GM21786 (cell line): ENCODE measurements at regions not wholly inside any gene's neighbourhood (a gene's known extent, or its start where the extent isn't known, plus 50 kb on each side); places are given as distances from the start of the nearest gene placed in this dataset.
"Not testable (repeated sequence)": the region's sequence is repeated elsewhere in the genome, so short reads cannot be mapped to it uniquely, and the experiment has no call there.

ENCODE experiments used
- ATAC-seq: cut with Tn5 transposase; IDR thresholded peaks from one replicate; pipeline ENCODE4 v1.9.1; 2021; ENCODE audit not compliant: unreplicated experiment

DNA sequence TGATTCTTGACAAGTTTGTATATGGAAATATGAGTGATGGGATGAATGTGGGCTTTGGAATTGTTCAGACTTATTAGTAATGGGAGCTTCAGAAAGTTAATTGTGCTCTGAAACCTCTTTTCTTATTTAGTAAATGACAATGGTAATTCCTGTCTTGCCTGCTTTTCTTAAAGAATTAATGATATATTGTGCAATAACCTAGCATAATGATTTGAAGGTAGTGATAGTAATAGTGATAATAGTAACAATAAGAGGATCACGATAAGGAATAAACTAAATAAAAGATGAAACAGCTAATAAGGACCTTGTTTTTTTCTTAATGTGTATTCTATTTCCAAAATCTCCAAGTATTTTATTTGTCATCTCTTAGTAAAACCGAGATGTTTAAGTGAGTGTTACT lies 245.0 kb upstream of the CPHXL start:
- no peak for ATAC-seq

DNA sequence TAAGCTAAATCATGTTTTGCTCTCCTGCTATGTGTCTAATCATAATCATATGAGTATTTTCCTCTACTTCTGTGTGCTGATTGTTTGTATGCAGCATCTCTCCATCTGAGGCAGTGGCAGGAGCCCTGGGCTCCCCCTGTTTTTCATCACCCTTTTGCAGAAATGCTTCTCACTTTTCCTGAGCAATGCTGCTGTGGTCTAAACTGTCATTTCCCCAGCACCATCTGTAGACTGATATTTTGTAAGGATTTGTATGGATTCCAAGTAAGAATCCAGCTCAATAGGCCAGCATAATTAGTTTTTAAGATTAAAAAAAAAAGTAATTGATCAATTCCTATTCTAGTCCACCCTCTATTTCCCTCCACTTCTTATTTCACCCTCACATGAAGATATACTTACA lies 257.0 kb upstream of the CPHXL start:
- no peak for ATAC-seq

DNA sequence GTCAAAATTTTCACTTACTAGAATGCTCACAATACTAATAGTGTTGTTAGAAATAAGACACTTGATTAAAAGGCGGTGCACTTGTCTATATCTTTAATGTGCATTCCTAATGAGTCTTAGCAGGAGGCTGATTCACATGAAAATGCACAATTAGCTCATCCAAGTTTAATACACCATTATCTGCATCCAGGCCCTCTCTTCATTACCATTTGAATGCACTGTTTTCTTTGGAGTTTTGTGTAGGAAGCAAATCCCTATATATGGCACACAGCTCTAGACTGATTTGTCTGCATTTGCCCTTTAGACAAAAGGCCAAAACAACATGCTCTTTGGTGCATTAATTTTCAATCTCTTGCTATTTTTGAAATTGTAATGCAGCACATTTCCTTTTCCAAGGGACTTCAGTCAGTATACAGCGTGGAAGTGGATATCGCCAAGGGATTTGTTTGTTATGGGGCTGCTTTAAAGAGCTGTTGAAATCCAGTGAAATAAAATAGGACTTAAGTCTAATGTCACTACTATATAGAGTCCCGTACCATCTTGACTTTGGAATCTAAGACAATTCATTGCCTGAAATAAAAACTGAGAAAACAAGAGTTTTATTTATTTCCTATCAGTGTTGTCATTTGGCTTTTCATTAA lies 257.6 kb upstream of the CPHXL start:
- ATAC-seq = no peak

- ATAC-seq = no peak
Measured at GRCh38 chr16:75987323-75987722, 261.0 kb upstream of the CPHXL start.

DNA sequence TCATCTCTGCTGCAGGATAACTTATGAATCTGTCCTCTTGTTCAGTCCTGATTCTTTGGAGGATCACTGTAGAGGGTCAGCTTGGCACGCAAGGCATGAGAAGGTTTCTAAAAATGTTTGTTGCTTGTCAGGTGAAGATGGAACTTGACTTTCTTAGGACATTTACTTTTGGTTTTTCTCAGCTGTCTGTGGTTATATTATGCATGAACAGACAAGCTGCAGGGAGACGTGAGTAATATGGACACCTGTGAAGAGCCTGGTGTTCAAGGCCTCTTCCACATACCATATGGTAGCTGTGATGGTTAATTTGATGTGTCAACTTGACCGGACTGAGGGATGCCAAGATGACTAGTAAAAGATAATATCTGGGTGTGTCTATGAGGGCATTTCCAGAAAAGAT lies 270.2 kb upstream of the CPHXL start:
- ATAC-seq = no peak

GRCh38 chr16:75997606-75998005 lies 271.3 kb upstream of the CPHXL start:
- ATAC-seq = no peak

DNA sequence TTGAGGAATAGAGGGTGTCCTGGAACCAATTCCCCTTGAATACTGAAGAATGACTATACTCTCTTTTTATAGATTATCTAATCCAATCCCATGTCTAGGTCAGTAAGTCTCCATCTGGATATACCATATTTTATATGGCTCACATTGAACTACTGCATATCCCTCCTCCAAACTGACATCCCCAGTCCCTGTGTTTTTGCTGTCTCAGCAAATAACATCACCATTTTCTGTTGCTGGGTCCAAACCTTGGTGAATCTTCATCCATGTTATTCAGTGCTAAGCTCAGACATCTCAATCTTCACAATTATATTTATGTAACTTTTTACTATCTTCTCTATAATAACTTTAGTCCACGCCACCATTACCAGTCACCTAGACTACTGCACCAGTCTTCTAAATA lies 269.6 kb upstream of the CNTNAP4 start:
- no peak for ATAC-seq

DNA sequence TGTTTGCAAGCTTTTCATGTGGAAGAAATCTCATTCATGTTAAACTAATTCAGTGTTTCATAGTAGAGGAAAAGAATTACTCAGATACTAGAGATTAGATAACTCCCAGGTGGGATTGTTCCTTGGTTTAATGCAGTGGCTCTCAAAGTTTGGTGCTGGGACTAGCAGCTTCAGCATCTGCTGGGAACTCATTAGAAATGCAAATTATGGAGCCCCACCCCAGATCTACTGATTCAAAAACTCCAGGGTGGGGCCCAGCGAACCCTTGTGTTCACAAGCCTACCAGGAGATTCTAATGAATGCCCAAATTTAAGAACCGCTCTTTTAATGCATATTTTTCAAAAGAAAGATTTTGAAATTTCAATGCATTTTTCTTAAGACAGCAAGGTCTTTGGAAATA lies 253.4 kb upstream of the CNTNAP4 start:
- no peak for ATAC-seq

DNA sequence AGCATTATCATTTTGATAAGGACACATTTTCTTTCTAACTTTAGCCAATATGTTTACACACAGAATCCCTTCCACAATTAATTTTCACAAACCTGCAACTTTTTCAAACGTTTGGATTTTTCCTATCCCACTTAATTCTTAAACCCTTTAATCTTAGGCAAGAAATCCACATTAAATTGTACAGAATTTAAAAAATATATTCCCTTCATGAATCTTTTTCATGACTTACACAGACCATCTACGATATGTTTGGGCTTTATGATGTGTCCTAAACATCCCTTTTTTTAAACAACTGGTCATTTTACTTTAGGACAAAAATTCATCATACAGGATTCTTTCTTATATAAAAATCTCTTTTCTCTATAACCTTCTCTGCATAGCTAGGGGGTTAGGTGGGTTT lies 241.5 kb upstream of the CNTNAP4 start:
- ATAC-seq = no peak

- no peak for ATAC-seq
Measured at GRCh38 chr16:76038097-76038496, 239.1 kb upstream of the CNTNAP4 start.

DNA sequence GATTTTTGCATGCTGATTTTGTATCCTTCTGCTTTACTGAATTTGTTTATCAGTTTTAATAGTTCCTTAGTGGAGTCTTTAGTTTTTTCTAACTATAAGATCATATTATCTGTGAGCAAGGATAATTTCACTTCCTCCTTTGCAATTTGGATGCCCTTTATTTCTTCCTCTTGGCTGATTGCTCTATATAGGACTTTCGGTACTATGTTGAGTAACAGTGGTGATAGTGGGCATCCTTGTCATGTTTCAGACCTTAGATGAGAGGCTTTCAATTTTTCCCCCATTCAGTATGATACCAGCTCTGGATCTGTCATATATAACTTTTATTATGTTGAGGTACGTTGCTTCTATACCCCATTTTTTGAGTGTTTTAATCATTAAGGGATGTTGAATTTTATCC lies 224.5 kb upstream of the CNTNAP4 start:
- ATAC-seq = no peak

GRCh38 chr16:76059186-76059585 lies 218.0 kb upstream of the CNTNAP4 start:
- ATAC-seq = no peak

DNA sequence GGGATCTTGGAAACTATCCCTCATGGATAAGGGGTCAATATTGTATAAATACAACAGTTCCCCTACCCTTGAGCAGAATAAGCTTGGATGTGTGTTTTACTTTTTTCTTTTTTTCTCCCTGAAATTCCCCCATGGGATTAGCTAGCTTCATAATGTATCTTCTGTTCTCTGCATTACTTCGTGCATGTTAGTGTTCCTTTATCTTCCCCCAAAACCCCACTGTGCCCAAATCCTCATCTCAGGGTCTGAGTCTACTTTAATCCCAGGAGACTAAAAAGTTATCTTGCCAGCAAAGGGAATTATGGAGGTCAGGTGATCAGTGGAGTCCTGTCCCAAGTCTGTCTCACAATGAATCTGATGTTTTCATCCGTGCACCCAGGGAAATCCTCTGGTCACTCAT lies 217.5 kb upstream of the CNTNAP4 start:
- no peak for ATAC-seq

GRCh38 chr16:76071690-76072089 lies 205.5 kb upstream of the CNTNAP4 start:
- ATAC-seq = no peak

DNA sequence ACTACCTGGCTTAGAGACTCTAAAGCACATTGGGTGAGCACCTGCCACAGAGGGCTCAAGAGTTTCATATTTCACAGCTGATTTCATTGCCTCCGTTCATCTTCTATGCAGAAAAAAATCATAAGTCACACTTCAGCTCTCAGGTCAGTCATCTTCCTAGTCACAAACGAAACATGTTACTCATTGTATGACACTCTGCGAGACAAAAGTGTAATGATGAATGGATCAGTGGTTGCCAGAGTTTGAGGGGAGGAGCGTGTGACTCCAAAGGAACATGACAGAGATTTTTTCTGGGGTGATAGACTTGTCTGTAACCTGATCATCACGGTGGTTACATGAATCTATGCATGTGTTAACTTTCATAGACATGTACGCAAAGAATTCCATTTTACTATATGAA lies 195.2 kb upstream of the CNTNAP4 start:
- ATAC-seq = no peak

DNA sequence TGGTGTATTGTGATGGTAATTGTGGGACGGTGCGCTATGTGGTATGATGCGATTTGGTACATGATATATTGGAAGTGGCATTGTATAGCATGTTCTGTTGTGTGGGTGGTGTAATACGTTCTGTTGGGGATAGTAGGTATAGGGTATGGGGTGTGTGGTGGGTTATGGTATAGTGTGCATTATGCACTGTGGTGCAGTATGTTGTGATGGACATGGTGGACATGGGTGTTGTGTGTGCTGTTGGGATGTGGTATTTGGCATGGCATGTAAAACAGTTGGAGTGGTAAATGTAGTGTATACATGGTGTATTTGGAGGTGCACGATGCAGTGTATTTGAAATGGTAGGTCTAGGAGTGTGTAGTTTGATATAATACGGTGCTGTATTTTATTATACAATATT lies 170.6 kb upstream of the CNTNAP4 start:
- no peak for ATAC-seq

GRCh38 chr16:76108460-76108859 lies 168.7 kb upstream of the CNTNAP4 start:
- no peak for ATAC-seq

DNA sequence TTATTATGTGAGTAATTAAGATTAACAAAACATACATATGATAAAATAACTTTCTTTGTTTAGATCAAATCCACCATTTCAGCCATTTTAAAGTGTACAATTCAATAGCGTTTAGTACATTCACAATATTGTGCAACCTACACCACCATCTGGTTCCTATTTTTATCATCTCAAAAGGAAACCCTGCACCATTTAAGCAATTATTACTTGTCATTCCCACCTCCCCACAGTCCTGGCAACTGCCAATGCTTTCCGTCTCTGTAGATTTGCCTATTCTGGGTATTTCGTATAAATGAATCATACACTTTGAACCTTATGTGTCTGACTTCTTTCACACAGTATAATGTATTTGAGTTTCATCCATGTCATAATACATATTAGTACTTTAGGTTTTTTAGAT lies 162.5 kb upstream of the CNTNAP4 start:
- no peak for ATAC-seq

DNA sequence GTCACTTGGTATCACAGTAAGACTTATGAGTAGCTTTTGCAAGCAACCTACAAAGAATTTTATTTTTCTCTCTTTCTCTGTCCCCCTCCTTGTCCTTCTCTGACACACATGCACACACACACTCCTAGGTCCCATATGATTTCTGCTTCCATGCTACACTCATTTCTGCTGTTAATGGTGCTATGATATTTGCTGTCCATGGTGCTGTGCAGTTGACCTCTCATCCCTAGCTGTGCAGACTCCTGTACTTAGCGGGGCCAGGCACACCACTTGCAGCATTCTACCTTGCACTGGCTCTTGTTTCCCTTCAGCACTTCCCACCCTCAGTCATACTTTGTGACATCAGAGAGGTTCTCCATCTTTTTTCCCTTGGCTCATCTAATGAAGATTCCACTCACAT lies 158.9 kb upstream of the CNTNAP4 start:
- ATAC-seq = no peak

- ATAC-seq = no peak
Measured at GRCh38 chr16:76121636-76122035, 155.6 kb upstream of the CNTNAP4 start.

DNA sequence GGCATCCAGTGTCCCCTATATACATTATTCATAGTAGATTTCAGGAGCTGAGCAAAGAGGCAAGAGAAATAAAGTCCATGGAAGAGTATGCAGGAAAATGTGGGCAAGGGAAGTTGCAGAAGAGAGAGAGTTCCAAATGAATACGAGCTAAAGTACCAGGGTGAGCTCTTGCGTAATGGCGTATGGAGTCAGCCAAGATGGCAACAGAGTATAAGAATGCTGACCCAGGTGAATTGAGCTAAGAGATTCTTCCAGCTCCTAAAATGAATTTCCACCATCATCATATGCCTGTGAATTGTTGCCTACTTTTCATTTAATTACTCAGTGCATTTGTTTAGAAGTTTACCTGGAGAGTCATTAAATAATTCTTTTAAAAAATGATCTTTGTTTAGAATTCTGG lies 153.2 kb upstream of the CNTNAP4 start:
- no peak for ATAC-seq

DNA sequence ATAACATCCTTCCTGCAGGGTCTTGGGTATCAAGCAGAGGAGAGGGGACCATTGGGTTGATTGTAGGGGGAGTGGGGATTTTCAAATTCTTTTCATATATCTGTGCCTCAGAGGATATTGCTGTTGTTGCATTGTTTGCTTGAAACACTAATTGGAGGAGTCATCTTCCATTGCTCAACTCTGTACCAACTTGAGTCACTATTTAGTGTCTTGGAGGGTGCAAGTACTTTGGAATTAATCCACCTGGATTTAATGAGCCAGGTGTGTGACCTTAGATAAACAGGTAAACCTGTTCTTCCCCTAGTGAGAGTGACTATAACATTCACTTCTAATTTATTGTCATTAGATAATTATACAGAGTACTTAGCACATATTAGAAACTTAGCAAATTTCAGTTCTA lies 151.3 kb upstream of the CNTNAP4 start:
- ATAC-seq = no peak

GRCh38 chr16:76138056-76138455 lies 139.1 kb upstream of the CNTNAP4 start:
- not testable (repeated sequence) for ATAC-seq

DNA sequence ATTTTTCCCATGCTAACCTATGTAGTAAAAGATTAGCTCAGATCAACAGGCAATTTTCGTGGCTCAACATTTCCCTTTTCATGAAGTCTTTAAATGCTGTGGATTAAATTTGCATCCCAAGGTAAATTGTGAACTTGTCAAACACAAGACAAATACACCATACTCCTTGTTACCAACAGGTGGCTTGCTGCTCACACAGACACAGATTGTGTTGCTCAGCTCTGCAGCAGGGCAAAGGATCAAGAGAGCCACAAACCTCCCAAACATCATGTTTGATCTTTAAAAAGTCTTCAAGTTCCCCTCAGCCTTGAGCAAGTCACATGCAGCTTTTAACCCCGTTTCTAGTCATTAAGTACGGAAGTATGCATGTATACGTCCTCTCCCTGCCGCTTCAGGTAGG lies 119.6 kb upstream of the CNTNAP4 start:
- ATAC-seq = no peak
